AG04449 (cell line): ENCODE measurements at regions not wholly inside any gene's neighbourhood (a gene's known extent, or its start where the extent isn't known, plus 50 kb on each side); places are given as distances from the start of the nearest gene placed in this dataset.
"Not testable (repeated sequence)": the region's sequence is repeated elsewhere in the genome, so short reads cannot be mapped to it uniquely, and the experiment has no call there.

Experiments
- CTCF ChIA-PET: fragments of 350-600 bp; formaldehyde crosslinking; extraction: SDS; loops from one replicate; lab custom pipeline; 2021; ENCODE audit warnings: antibody characterized with exemption; lab: Yijun Ruan, JAX
- POLR2A ChIA-PET: fragments of 400-600, 350-600 bp; formaldehyde crosslinking; extraction: SDS; loops from one replicate; lab custom pipeline; 2020; ENCODE audit warnings: antibody characterized with exemption, inconsistent platforms; lab: Yijun Ruan, JAX
- DNase-seq: peaks from one replicate; pipeline ENCODE4 v3.0.0-alpha.2; 2010; ENCODE audit warnings: low read depth, low spot score
- H3K4me3 ChIP-seq: 2 replicates; pipeline ENCODE4 v1.5.1; 2011; ENCODE audit warnings: low read depth, mild to moderate bottlenecking, control low read depth, low read length
- TF ChIP-seq, protein P1 (sequence below): IDR thresholded peaks from one replicate; pipeline ENCODE4 v1.5.1; 2011; ENCODE audit warnings: mild to moderate bottlenecking, moderate library complexity, low read length, control low read depth, inconsistent platforms; ENCODE audit not compliant: insufficient read depth; ENCODE audit errors: missing control alignments

DNA sequence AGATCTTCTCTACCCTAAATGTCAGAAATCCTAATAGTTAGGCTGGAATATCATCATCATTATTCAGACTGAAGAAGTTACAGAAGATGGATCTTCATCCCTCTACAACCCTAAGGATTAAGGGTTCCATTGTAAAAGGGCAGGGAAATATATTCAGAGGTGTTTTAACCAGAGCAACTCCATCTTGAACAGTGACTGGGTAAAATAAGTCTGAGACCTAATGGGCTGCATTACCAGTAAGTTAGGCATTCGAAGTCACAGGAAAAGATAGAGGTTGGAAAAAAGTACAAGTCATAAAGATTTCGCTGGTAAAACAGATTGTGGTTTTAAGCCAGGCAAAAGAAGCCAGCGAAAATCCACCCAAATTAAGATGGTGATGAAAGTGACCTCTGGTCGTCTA is 968.7 kb downstream of the CNTNAP5 start:
- H3K4me3 ChIP-seq: no peak overlapping the region
- ChIA-PET POLR2A (no interaction called here), CTCF (no interaction called here)
- TF ChIP-seq, protein P1, sequence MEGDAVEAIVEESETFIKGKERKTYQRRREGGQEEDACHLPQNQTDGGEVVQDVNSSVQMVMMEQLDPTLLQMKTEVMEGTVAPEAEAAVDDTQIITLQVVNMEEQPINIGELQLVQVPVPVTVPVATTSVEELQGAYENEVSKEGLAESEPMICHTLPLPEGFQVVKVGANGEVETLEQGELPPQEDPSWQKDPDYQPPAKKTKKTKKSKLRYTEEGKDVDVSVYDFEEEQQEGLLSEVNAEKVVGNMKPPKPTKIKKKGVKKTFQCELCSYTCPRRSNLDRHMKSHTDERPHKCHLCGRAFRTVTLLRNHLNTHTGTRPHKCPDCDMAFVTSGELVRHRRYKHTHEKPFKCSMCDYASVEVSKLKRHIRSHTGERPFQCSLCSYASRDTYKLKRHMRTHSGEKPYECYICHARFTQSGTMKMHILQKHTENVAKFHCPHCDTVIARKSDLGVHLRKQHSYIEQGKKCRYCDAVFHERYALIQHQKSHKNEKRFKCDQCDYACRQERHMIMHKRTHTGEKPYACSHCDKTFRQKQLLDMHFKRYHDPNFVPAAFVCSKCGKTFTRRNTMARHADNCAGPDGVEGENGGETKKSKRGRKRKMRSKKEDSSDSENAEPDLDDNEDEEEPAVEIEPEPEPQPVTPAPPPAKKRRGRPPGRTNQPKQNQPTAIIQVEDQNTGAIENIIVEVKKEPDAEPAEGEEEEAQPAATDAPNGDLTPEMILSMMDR: no peak
- DNase-seq: no peak

DNA sequence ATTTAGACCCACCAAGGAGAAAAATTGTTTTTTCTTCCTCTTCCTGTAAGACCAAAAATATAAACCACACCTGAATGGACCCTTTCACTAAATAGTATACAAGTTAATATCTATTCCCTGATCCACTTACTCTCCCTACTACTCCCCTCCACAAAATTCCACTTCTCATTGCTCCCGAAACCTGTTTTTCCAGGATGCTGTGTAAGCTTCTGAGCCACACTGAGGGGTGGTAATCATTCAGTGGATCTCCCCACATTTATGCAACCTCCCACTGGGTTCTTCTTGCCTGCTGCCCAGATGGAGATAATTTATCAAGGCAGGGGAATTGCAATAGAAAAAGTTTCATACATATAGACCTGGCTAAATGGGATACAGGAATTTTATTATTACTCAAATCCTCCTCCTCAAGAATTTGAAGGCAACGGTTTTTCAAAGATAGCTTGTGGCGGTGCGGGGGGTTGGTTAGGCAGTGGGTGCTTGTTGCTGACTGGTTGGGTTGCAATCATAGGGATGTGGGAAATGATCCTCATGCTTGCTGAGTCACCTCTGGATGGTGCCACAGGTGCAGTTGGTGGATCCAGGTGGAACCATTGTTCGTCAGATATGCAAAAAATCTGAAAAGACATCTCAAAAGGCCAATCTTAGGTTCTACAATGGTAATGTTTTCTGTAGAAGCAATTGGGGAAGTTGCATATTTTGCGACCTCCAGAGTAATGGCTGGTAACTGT is 970.3 kb downstream of the CNTNAP5 start:
- POLR2A ChIA-PET: no interaction called here
- TF ChIP-seq, protein P1: no peak
- H3K4me3 ChIP-seq: no peak overlapping the region
- DNase-seq: no peak
- CTCF ChIA-PET: no interaction called here

DNA sequence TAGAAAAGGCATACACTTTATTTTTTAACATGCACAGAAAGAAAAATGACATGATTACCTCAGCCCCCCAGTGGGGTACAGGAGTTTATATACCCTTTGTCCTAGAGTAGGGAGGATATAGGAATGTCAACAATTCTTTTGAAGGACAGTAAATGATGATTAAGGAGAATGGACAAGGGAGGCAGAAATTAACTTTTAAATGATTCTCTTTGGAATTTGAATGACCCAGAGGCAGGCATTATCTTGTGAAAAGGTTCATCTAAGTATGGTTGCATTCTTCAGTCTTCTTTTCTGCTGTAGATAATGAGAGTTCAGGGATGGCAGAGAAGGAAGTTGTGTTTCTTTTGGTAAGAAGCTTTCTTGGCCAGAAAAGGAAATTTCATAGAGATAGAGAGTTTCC is 971.3 kb downstream of the CNTNAP5 start:
- TF ChIP-seq, protein P1: no peak
- H3K4me3 ChIP-seq: no peak overlapping the region
- CTCF ChIA-PET: no interaction called here
- POLR2A ChIA-PET: no interaction called here
- no peak for DNase-seq

DNA sequence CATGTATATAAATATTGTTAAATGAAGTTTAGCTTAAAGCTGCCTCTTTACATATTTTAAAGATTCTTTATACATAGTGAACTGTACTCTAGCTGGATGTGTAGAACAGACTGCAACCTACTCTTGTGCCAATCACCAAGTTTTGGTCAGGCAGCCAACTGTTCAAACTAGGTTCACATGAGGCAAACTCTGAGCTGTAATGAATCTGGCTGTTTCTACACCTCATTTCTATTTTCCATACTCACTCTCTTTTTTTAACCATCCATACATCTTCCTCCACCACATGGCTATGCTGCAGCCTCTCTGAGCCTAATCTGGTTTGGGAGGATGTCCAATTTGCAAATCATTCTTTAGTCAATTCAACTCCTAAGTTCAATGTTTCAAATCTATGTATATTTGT is 974.8 kb downstream of the CNTNAP5 start:
- ChIA-PET CTCF (no interaction called here), POLR2A (no interaction called here)
- no peak overlapping the region for H3K4me3 ChIP-seq
- TF ChIP-seq, protein P1: no peak
- no peak for DNase-seq

DNA sequence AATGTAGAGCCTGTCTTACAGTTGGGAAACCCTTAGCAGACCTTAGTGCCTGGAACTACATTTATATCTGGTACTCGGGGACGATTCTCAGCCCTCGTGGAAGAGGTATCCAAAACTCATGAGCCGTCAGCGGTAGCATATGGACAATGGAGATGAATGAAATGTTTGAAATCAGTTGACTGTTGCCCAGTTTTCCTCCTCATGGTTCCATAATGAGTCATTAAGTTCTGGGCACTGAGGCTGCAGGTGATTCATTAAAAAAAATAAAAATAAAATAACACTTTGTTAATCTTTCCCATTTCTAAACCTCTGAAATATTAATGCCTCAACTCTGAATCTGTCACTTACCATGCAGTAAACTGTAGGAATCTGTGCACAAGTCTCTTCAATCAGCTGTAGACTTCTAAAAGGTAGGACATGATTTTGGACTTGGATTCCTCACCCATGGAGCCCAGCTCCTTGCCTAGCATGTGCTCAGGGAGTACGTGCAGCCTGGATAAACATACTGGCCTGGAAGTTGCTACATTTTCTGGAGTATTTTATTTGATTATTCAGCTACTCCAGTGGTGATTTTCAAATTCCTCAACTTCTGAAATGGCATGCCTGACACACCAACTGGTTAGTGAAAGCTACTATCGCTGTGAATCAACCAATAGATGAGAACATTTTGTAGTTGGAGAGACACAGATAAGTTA is 979.2 kb downstream of the CNTNAP5 start:
- TF ChIP-seq, protein P1: no peak
- ChIA-PET CTCF (no interaction called here), POLR2A (no interaction called here)
- H3K4me3 ChIP-seq: no peak overlapping the region
- no peak for DNase-seq

DNA sequence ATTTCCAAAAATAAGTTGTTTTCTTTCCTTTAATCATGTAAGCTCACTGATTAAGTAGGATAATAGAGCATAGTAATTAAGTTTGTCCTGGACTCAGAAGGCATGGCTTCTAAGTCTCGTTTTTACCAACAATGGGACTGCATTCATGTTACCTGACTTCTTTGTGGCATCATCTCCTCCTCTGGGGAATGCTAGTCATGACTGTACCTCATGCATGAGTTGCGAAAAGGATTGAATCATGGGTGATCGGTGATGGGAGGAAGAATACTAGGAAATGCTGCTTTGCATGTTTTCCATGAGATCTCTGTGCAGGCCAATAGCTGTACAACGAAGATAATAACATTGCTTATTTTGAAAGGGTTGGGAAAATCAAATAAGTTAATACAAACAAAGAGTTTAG is 981.6 kb downstream of the CNTNAP5 start:
- TF ChIP-seq, protein P1: no peak
- H3K4me3 ChIP-seq: no peak overlapping the region
- POLR2A ChIA-PET: no interaction called here
- no peak for DNase-seq
- CTCF ChIA-PET: no interaction called here

DNA sequence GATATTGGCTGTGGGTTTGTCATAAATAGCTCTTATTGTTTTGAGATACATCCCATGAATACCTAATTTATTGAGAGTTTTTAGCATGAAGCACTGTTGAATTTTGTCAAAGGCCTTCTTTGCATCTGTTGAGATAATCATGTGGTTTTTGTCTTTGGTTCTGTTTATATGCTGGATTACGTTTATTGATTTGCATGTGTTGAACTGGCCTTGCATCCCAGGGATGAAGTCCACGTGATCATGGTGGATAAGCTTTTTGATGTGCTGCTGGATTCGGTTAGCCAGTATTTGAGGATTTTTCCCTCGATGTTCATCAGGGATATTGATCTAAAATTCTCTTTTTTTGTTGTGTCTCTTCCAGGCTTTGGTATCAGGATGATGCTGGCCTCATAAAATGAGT is 1003.6 kb downstream of the CNTNAP5 start:
- CTCF ChIA-PET, POLR2A ChIA-PET, DNase-seq, H3K4me3 ChIP-seq: not testable (repeated sequence)
